ENCODE measurements at regions not wholly inside any gene's neighbourhood (a gene's known extent, or its start where the extent isn't known, plus 50 kb on each side); places are given as distances from the start of the nearest gene placed in this dataset.

DNA sequence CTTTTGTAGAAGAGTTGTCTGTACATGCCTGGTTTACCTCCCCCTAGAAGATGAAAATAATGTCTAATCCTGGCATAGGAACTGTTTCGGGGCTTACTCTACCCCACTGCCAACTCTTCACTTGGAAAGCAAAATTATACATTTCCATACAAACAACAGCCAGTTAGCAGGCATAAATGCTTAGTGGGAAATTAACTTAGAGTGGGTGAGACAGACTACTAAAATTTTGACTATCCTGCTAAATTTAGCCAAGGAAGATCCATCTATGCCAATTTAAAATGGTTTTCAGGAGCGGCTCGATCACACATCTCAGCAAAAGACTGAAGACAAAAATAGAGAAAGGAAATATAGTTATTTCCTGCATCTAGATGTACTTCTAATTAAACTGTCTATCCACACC lies 221.2 kb downstream of the TPBG start:
- Histone ChIP-seq H3K36me3 (no peaks in the 10 kb centered on the region), H3K9me3 (no peaks in the 10 kb centered on the region), H3K4me1 (no peaks in the 10 kb centered on the region), H3K27me3 (no peaks in the 10 kb centered on the region), H3K4me3 (no peak overlapping the region), H3K27ac (no peak overlapping the region)
- intact Hi-C loops (cut with DNase I; ENCODE audit: low total_unique reads) = no loop called here
- TF ChIP-seq CTCF (IDR thresholded peaks at IDR 0.05) = no peak
- no peak for DNase-seq

GRCh38 chr6:82588020-82588419 lies 224.4 kb downstream of the TPBG start:
- no peak for DNase-seq
- H3K27ac ChIP-seq = no peak overlapping the region
- H3K9me3 ChIP-seq = no peaks in the 10 kb centered on the region
- H3K36me3 ChIP-seq = no peaks in the 10 kb centered on the region
- H3K27me3 ChIP-seq = no peaks in the 10 kb centered on the region
- TF ChIP-seq CTCF (IDR thresholded peaks at IDR 0.05) = no peak
- H3K4me1 ChIP-seq = no peaks in the 10 kb centered on the region
- H3K4me3 ChIP-seq = no peak overlapping the region
- intact Hi-C loops (cut with DNase I; ENCODE audit: low total_unique reads) = no loop called here

DNA sequence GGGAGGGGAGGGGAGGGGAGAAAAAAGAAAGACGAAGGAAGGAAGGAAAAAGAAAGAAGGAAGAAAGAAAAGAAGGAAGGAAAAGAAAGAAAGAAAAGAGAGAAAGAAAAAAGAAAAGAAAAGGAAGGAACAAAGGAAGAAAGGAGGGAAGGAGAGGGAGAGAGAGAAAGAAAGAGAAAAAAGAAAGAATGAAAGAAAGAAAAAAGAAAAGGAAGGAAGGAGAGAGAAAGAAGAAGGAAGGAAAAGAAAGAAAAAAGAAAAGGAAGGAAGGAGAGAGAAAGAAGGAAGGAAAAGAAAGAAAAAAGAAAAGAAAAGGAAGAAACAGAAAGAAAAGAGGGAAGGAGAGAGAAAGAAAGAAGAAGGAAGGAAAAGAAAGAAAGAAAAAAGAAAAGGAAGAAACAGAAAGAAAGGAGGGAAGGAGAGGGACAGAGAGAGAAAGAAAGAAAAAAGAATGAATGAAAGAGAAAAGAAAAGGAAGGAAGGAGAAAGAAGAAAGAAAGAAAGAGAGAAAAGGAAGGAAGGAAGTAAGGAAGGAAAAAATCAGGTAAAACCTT lies 225.3 kb downstream of the TPBG start:
- no peak for TF ChIP-seq CTCF (IDR thresholded peaks at IDR 0.05)
- intact Hi-C loops (cut with DNase I; ENCODE audit: low total_unique reads) = no loop called here
- H3K36me3 ChIP-seq = no peaks in the 10 kb centered on the region
- no peaks in the 10 kb centered on the region for H3K4me1 ChIP-seq
- H3K4me3 ChIP-seq = no peak overlapping the region
- no peaks in the 10 kb centered on the region for H3K27me3 ChIP-seq
- no peaks in the 10 kb centered on the region for H3K9me3 ChIP-seq
- DNase-seq = no peak
- H3K27ac ChIP-seq = no peak overlapping the region

- no peak for DNase-seq
These were observed 226.0 kb downstream of the TPBG start for GRCh38 chr6:82589509-82590206.

GRCh38 chr6:82597201-82597600 lies 233.6 kb downstream of the TPBG start:
- no peaks in the 10 kb centered on the region for H3K9me3 ChIP-seq
- H3K27me3 ChIP-seq = no peaks in the 10 kb centered on the region
- no peak overlapping the region for H3K27ac ChIP-seq
- no peak overlapping the region for H3K4me3 ChIP-seq
- no peaks in the 10 kb centered on the region for H3K4me1 ChIP-seq
- H3K36me3 ChIP-seq = no peaks in the 10 kb centered on the region
- intact Hi-C loops (cut with DNase I; ENCODE audit: low total_unique reads) = no loop called here
- DNase-seq = no peak
- no peak for TF ChIP-seq CTCF (IDR thresholded peaks at IDR 0.05)

More at GRCh38 chr6:82589509-82590206, 226.0 kb downstream of the TPBG start:
- H3K36me3 ChIP-seq = no peaks in the 10 kb centered on the region
- no peak overlapping the region for H3K27ac ChIP-seq
- H3K4me3 ChIP-seq = no peak overlapping the region
- intact Hi-C loops (cut with DNase I; ENCODE audit: low total_unique reads) = no loop called here
- no peaks in the 10 kb centered on the region for H3K9me3 ChIP-seq
- no peaks in the 10 kb centered on the region for H3K27me3 ChIP-seq
- peak in 1 of 2 experiments; percentile 6 for TF ChIP-seq CTCF (IDR thresholded peaks at IDR 0.05)
- H3K4me1 ChIP-seq = no peaks in the 10 kb centered on the region

Measured in tibial artery (tissue), 4 donors.